ENCODE measurements at regions not wholly inside any gene's neighbourhood (a gene's known extent, or its start where the extent isn't known, plus 50 kb on each side); places are given as distances from the start of the nearest gene placed in this dataset.

DNA sequence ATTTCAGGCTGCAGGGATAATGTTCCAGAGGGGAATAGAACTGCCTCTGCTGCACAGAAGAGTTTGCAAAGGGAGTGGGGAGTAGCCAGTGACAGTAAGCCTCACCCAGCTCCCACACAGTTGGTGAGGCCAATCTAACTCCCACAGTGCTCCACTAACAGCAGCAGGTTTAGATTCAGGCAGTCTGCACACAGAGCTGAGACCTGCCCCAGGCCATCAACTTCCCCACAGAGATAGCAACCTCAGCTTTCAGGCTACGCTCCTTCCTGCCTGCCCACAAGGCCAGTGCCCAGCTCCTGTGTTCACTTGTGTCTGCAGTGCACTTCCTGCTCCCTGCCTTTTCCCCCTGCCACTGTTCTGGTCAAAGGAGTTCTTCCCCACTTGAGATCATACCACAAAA, 107.5 kb downstream of the TBC1D30 start:
- TF ChIP-seq, protein P1, sequence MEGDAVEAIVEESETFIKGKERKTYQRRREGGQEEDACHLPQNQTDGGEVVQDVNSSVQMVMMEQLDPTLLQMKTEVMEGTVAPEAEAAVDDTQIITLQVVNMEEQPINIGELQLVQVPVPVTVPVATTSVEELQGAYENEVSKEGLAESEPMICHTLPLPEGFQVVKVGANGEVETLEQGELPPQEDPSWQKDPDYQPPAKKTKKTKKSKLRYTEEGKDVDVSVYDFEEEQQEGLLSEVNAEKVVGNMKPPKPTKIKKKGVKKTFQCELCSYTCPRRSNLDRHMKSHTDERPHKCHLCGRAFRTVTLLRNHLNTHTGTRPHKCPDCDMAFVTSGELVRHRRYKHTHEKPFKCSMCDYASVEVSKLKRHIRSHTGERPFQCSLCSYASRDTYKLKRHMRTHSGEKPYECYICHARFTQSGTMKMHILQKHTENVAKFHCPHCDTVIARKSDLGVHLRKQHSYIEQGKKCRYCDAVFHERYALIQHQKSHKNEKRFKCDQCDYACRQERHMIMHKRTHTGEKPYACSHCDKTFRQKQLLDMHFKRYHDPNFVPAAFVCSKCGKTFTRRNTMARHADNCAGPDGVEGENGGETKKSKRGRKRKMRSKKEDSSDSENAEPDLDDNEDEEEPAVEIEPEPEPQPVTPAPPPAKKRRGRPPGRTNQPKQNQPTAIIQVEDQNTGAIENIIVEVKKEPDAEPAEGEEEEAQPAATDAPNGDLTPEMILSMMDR (IDR thresholded peaks at IDR 0.05; ENCODE audit: poor library complexity, severe bottlenecking) = no peak
- TF ChIP-seq RAD21 (conservative IDR thresholded peaks at IDR 0.05) (no peak), EP300 (conservative IDR thresholded peaks at IDR 0.05; ENCODE audit: poor library complexity, severe bottlenecking) (no peak), EZH2 (IDR thresholded peaks at IDR 0.05; ENCODE audit: borderline replicate concordance, insufficient read depth, low read length, poor library complexity, severe bottlenecking) (no peak), POLR2AphosphoS5 (IDR thresholded peaks at IDR 0.05) (no peak), MXI1 (conservative IDR thresholded peaks at IDR 0.05; ENCODE audit: poor library complexity, severe bottlenecking) (no peak), TAF1 (IDR thresholded peaks at IDR 0.05; ENCODE audit: low read depth) (no peak)
- TF ChIP-seq, protein P2, sequence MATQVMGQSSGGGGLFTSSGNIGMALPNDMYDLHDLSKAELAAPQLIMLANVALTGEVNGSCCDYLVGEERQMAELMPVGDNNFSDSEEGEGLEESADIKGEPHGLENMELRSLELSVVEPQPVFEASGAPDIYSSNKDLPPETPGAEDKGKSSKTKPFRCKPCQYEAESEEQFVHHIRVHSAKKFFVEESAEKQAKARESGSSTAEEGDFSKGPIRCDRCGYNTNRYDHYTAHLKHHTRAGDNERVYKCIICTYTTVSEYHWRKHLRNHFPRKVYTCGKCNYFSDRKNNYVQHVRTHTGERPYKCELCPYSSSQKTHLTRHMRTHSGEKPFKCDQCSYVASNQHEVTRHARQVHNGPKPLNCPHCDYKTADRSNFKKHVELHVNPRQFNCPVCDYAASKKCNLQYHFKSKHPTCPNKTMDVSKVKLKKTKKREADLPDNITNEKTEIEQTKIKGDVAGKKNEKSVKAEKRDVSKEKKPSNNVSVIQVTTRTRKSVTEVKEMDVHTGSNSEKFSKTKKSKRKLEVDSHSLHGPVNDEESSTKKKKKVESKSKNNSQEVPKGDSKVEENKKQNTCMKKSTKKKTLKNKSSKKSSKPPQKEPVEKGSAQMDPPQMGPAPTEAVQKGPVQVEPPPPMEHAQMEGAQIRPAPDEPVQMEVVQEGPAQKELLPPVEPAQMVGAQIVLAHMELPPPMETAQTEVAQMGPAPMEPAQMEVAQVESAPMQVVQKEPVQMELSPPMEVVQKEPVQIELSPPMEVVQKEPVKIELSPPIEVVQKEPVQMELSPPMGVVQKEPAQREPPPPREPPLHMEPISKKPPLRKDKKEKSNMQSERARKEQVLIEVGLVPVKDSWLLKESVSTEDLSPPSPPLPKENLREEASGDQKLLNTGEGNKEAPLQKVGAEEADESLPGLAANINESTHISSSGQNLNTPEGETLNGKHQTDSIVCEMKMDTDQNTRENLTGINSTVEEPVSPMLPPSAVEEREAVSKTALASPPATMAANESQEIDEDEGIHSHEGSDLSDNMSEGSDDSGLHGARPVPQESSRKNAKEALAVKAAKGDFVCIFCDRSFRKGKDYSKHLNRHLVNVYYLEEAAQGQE (IDR thresholded peaks at IDR 0.05; ENCODE audit: borderline replicate concordance) = no peak
